WTC11 (cell line): ENCODE measurements at regions not wholly inside any gene's neighbourhood (a gene's known extent, or its start where the extent isn't known, plus 50 kb on each side); places are given as distances from the start of the nearest gene placed in this dataset.

Source experiments
- ATAC-seq: fragments of 200-7000 bp; cut with Tn5 transposase; 2 replicates; pipeline ENCODE4 v1.10.0; 2021; ENCODE audit warnings: mild to moderate bottlenecking, moderate library complexity
- CTCF ChIA-PET: fragments of 300-600 bp; sonication (Branson Sonifier 250); formaldehyde crosslinking; loops from one replicate; lab custom pipeline; 2021; ENCODE audit warnings: antibody characterized with exemption; lab: Charles Lee
- POLR2A ChIA-PET: fragments of 350-600 bp; sonication (Branson Sonifier 250); formaldehyde crosslinking; loops from one replicate; lab custom pipeline; 2021; ENCODE audit warnings: antibody characterized with exemption; lab: Charles Lee
- DNase-seq: peaks from one replicate; pipeline ENCODE4 v3.0.0; 2021; ENCODE audit warnings: low spot score
- H3K27ac Mint-ChIP-seq: 2 replicates; pipeline ENCODE4 v1.8.0; 2021; ENCODE audit warnings: mixed read lengths
- H3K27me3 Mint-ChIP-seq: 2 replicates; pipeline ENCODE4 v1.8.0; 2021; ENCODE audit warnings: low read depth, mild to moderate bottlenecking, moderate library complexity, mixed read lengths
- H3K36me3 Mint-ChIP-seq: 2 replicates; pipeline ENCODE4 v1.8.0; 2021; ENCODE audit warnings: mixed read lengths
- H3K4me1 Mint-ChIP-seq: 2 replicates; pipeline ENCODE4 v1.8.0; 2022; ENCODE audit warnings: mixed read lengths
- H3K4me3 Mint-ChIP-seq: 2 replicates; pipeline ENCODE4 v1.8.0; 2021; ENCODE audit warnings: mild to moderate bottlenecking, moderate library complexity, mixed read lengths
- H3K9me3 Mint-ChIP-seq: 2 replicates; pipeline ENCODE4 v1.8.0; 2021; ENCODE audit warnings: mixed read lengths
- AFF4 ChIP-seq: sonication (generic); formaldehyde crosslinking; IDR thresholded peaks from 2 replicates; pipeline ENCODE4 v1.8.1; 2023; ENCODE audit warnings: mild to moderate bottlenecking, missing genetic modification reagents, borderline replicate concordance
- ATF2 ChIP-seq: sonication (generic); formaldehyde crosslinking; IDR thresholded peaks from 2 replicates; pipeline ENCODE4 v1.8.1; 2022; ENCODE audit warnings: low read depth, missing genetic modification reagents, borderline replicate concordance
- ATF6 ChIP-seq: sonication (generic); formaldehyde crosslinking; IDR thresholded peaks from 2 replicates; pipeline ENCODE4 v1.8.1; 2023; ENCODE audit warnings: mild to moderate bottlenecking, missing genetic modification reagents
- CDX4 ChIP-seq: fragments of 250-450 bp; sonication (Bioruptor Pico); IDR thresholded peaks from 2 replicates; pipeline ENCODE4 v1.9.0; 2021; ENCODE audit warnings: moderate library complexity, mild to moderate bottlenecking, inconsistent platforms, borderline replicate concordance
- E2F4 ChIP-seq: sonication (generic); formaldehyde crosslinking; IDR thresholded peaks from 2 replicates; pipeline ENCODE4 v1.8.1; 2022; ENCODE audit warnings: low read depth, mild to moderate bottlenecking, moderate library complexity, missing genetic modification reagents, borderline replicate concordance
- ERG ChIP-seq: fragments of 250-450 bp; sonication (Bioruptor Pico); IDR thresholded peaks from 2 replicates; pipeline ENCODE4 v1.8.0; 2021; ENCODE audit warnings: mild to moderate bottlenecking
- ESRRA ChIP-seq: sonication (generic); formaldehyde crosslinking; IDR thresholded peaks from 2 replicates; pipeline ENCODE4 v1.8.1; 2022; ENCODE audit warnings: mild to moderate bottlenecking, missing genetic modification reagents, borderline replicate concordance
- GTF2I ChIP-seq: fragments of 250-450 bp; sonication (Bioruptor Pico); conservative IDR thresholded peaks from 2 replicates; pipeline ENCODE4 v1.4.0; 2021; ENCODE audit warnings: mild to moderate bottlenecking
- HMGA2 ChIP-seq: fragments of 250-450 bp; sonication (Bioruptor Pico); IDR thresholded peaks from 2 replicates; pipeline ENCODE4 v1.4.0; 2021; ENCODE audit warnings: mild to moderate bottlenecking, moderate library complexity
- NFATC4 ChIP-seq: fragments of 250-450 bp; sonication (Bioruptor Pico); IDR thresholded peaks from 2 replicates; pipeline ENCODE4 v1.9.0; 2021; ENCODE audit warnings: mild to moderate bottlenecking
- NFYB ChIP-seq: sonication (generic); formaldehyde crosslinking; conservative IDR thresholded peaks from 2 replicates; pipeline ENCODE4 v1.8.0; 2022; ENCODE audit warnings: low read depth, missing genetic modification reagents
- PRRX2 ChIP-seq: fragments of 250-450 bp; sonication (Bioruptor Pico); IDR thresholded peaks from 2 replicates; pipeline ENCODE4 v1.8.0; 2021; ENCODE audit warnings: mild to moderate bottlenecking
- ZNF219 ChIP-seq: sonication (generic); formaldehyde crosslinking; IDR thresholded peaks from 2 replicates; pipeline ENCODE4 v1.8.0; 2023; ENCODE audit warnings: missing genetic modification reagents, mild to moderate bottlenecking, borderline replicate concordance
- ZNF416 ChIP-seq: fragments of 250-450 bp; sonication (Bioruptor Pico); IDR thresholded peaks from 2 replicates; pipeline ENCODE4 v1.9.0; 2021; ENCODE audit warnings: mild to moderate bottlenecking, inconsistent platforms

GRCh38 chr16:6797223-6797622, 535.4 kb upstream of the RBFOX1 start:
- no peak for ATAC-seq
- ChIA-PET POLR2A (no interaction called here), CTCF (no interaction called here)
- TF ChIP-seq PRRX2 (CRISPR knock-in tag): no peak
- TF ChIP-seq ESRRA: no peak
- no peak for TF ChIP-seq ERG (CRISPR knock-in tag)
- TF ChIP-seq NFATC4: no peak
- no peak for TF ChIP-seq ATF2 (CRISPR knock-in tag)
- TF ChIP-seq CDX4 (CRISPR knock-in tag): no peak
- H3K36me3 Mint-ChIP-seq: peaks cover 78% of the 10 kb centered on the region
- peaks cover 85% of the 10 kb centered on the region for H3K9me3 Mint-ChIP-seq
- H3K4me3 Mint-ChIP-seq: no peak overlapping the region
- peaks cover 3% of the 10 kb centered on the region for H3K27me3 Mint-ChIP-seq
- H3K4me1 Mint-ChIP-seq: no peaks in the 10 kb centered on the region
- H3K27ac Mint-ChIP-seq: no peak overlapping the region
- no peak for DNase-seq

GRCh38 chr16:6777624-6778023, 555.0 kb upstream of the RBFOX1 start:
- TF ChIP-seq ZNF416 (CRISPR knock-in tag) (no peak), GTF2I (CRISPR knock-in tag) (no peak), AFF4 (CRISPR knock-in tag) (no peak), HMGA2 (CRISPR knock-in tag) (no peak), E2F4 (CRISPR knock-in tag) (no peak), ATF6 (CRISPR knock-in tag) (no peak), ZNF219 (CRISPR knock-in tag) (no peak), NFYB (CRISPR knock-in tag) (no peak)
- Mint-ChIP-seq H3K9me3 (peaks cover 62% of the 10 kb centered on the region), H3K27me3 (no peaks in the 10 kb centered on the region), H3K4me3 (no peak overlapping the region), H3K36me3 (peaks cover 56% of the 10 kb centered on the region), H3K4me1 (no peaks in the 10 kb centered on the region), H3K27ac (no peak overlapping the region)
- no peak for ATAC-seq
- POLR2A ChIA-PET: no interaction called here
- DNase-seq: no peak
- CTCF ChIA-PET: no interaction called here
